Sigmoid colon (tissue), 4 donors: ENCODE measurements at regions not wholly inside any gene's neighbourhood (a gene's known extent, or its start where the extent isn't known, plus 50 kb on each side); places are given as distances from the start of the nearest gene placed in this dataset.

Experiments
- CTCF ChIP-seq, 4 experiments: fragments of 450-650 bp in 3 of 4; fragments of 200-600 bp in 1 of 4; IDR thresholded peaks; one replicate each; pipeline ENCODE4 v1.5.1; 2016 to 2019; ENCODE audit warnings: antibody characterized with exemption in 4 of 4, mild to moderate bottlenecking in 3 of 4, moderate library complexity in 2 of 4
- EP300 ChIP-seq, 4 donors: sonication (generic); formaldehyde crosslinking; IDR thresholded peaks; one replicate each; pipeline ENCODE4 v1.6.1; 2017; ENCODE audit warnings: antibody characterized with exemption in 4 of 4
- POLR2A ChIP-seq, 2 donors: fragments of 450-650 bp; IDR thresholded peaks; one replicate each; pipeline ENCODE4 v1.6.1; 2016; ENCODE audit warnings: antibody characterized with exemption in 2 of 2, mild to moderate bottlenecking in 2 of 2, moderate library complexity in 2 of 2

GRCh38 chr2:126208266-126208665 is 447.7 kb upstream of the GYPC start:
- TF ChIP-seq CTCF (IDR thresholded peaks at IDR 0.05), result no peak
- no peak for TF ChIP-seq EP300 (IDR thresholded peaks at IDR 0.05)
- no peak for TF ChIP-seq POLR2A (IDR thresholded peaks at IDR 0.05)
